ENCODE measurements at regions not wholly inside any gene's neighbourhood (a gene's known extent, or its start where the extent isn't known, plus 50 kb on each side); places are given as distances from the start of the nearest gene placed in this dataset.

GRCh38 chr6:148689168-148689567 lies 57.7 kb upstream of the UST start (continued):
- no peak for TF ChIP-seq EGR1 (IDR thresholded peaks at IDR 0.05; ENCODE audit: borderline replicate concordance, low read depth, low read length)
- TF ChIP-seq GTF2F1 (IDR thresholded peaks at IDR 0.05; ENCODE audit: borderline replicate concordance, low read depth, low read length) = no peak

Measured in H1 (cell line).